GM12878 (cell line): ENCODE measurements at regions not wholly inside any gene's neighbourhood (a gene's known extent, or its start where the extent isn't known, plus 50 kb on each side); places are given as distances from the start of the nearest gene placed in this dataset.
A peak's percentile ranks its signal among the peaks of the same experiment; 100 is the strongest.

Experiments used
- ATAC-seq: fragments of 200-7000 bp; cut with Tn5 transposase; 3 replicates; pipeline ENCODE4 v1.9.1; 2020; ENCODE audit warnings: mild to moderate bottlenecking, moderate library complexity
- BruUV-seq: library from RNA; stranded (reverse); fragments of 400-500 nt; replicated peaks from 2 replicates; lab custom pipeline; 2021; lab: Mats Ljungman, UMichigan
- CTCF ChIA-PET: fragments of 300-600 bp; sonication (Branson Sonifier 250); formaldehyde crosslinking; extraction: SDS; loops from one replicate; lab custom pipeline; 2021; ENCODE audit warnings: inconsistent platforms; lab: Yijun Ruan, JAX
- POLR2A ChIA-PET: fragments of 350-600 bp; formaldehyde crosslinking; extraction: SDS; loops from one replicate; lab custom pipeline; 2021; ENCODE audit warnings: inconsistent platforms; lab: Charles Lee
- RAD21 ChIA-PET: fragments of 300-600 bp; sonication (Branson Sonifier 250); formaldehyde crosslinking; loops from one replicate; lab custom pipeline; 2023; ENCODE audit warnings: antibody characterized with exemption; ENCODE audit not compliant: unreplicated experiment; lab: Charles Lee
- SMC1A ChIA-PET: fragments of 300-600 bp; sonication (Branson Sonifier 250); formaldehyde crosslinking; loops from one replicate; lab custom pipeline; 2023; ENCODE audit not compliant: unreplicated experiment, uncharacterized antibody; lab: Charles Lee
- DNase-seq: peaks from one replicate; pipeline ENCODE4 v3.0.0-alpha.2; 2011; ENCODE audit warnings: low read depth, low spot score
- FAIRE-seq: peaks from 3 replicates; lab custom pipeline; 2011; peaks lifted over from hg19 to GRCh38; lab: Jason Lieb, UNC
- H2AFZ ChIP-seq: 2 replicates; pipeline ENCODE4 v1.6.0; 2011; ENCODE audit warnings: low read depth, low read length, control low read depth; ENCODE audit not compliant: control insufficient read depth
- H3K27ac ChIP-seq: 2 replicates; pipeline ENCODE4 v1.5.1; 2011; ENCODE audit warnings: control low read depth; ENCODE audit not compliant: control insufficient read depth, insufficient read depth
- H3K27me3 ChIP-seq, 2 experiments: replicated peaks in 1 of 2; 2 replicates each; pipeline versions ENCODE4 v1.6.0 to v1.6.1; 2011; ENCODE audit warnings: low read length in 1 of 2; ENCODE audit not compliant: control insufficient read depth in 2 of 2, insufficient read depth in 2 of 2
- H3K36me3 ChIP-seq, 2 experiments: 2 replicates each; pipeline ENCODE4 v1.5.1; 2011; ENCODE audit warnings: low read length in 1 of 2; ENCODE audit not compliant: control insufficient read depth in 2 of 2, insufficient read depth in 2 of 2
- H3K4me1 ChIP-seq: 2 replicates; pipeline ENCODE4 v1.6.1; 2011; ENCODE audit warnings: mild to moderate bottlenecking, low read length, moderate library complexity, mixed read lengths; ENCODE audit not compliant: control insufficient read depth, insufficient read depth
- H3K4me2 ChIP-seq: 2 replicates; pipeline ENCODE4 v1.6.0; 2011; ENCODE audit warnings: control low read depth; ENCODE audit not compliant: control insufficient read depth, insufficient read depth
- H3K4me3 ChIP-seq: fragments of 200-600 bp; sonication (generic); 2 replicates; pipeline ENCODE4 v1.5.1; 2016
- H3K79me2 ChIP-seq: 2 replicates; pipeline ENCODE4 v1.6.0; 2011; ENCODE audit warnings: low read length; ENCODE audit not compliant: control insufficient read depth, insufficient read depth
- H3K9ac ChIP-seq: 2 replicates; pipeline ENCODE4 v1.8.0; 2011; ENCODE audit warnings: low read length, control low read depth, mixed read lengths; ENCODE audit not compliant: control insufficient read depth, insufficient read depth
- H3K9me3 ChIP-seq: replicated peaks from 3 replicates; pipeline ENCODE4 v1.5.1; 2011; ENCODE audit warnings: mild to moderate bottlenecking, low read length; ENCODE audit not compliant: control insufficient read depth, insufficient read depth
- H4K20me1 ChIP-seq: 2 replicates; pipeline ENCODE4 v1.6.0; 2011; ENCODE audit not compliant: control insufficient read depth, insufficient read depth
- CTCF ChIP-seq, 3 experiments: IDR thresholded peaks in 2 of 3; conservative IDR thresholded peaks in 1 of 3; 2 replicates each; pipeline ENCODE4 v1.5.1; 2011; ENCODE audit warnings: low read depth in 3 of 3, low read length in 3 of 3, mild to moderate bottlenecking in 3 of 3, control low read depth in 2 of 3, moderate library complexity in 2 of 3, inconsistent platforms in 1 of 3, mixed read lengths in 1 of 3; ENCODE audit not compliant: control insufficient read depth in 2 of 3, insufficient read depth in 1 of 3; ENCODE audit errors: extremely low read depth in 1 of 3
- FOXM1 ChIP-seq: IDR thresholded peaks from 2 replicates; pipeline ENCODE4 v1.6.1; 2012; ENCODE audit warnings: low read depth, mild to moderate bottlenecking, inconsistent platforms, low read length, moderate library complexity
- HCFC1 ChIP-seq: fragments of 150-350 bp; IDR thresholded peaks from 2 replicates; pipeline ENCODE4 v1.6.1; 2014; ENCODE audit warnings: low read length
- IKZF1 ChIP-seq: fragments of 450-650 bp; conservative IDR thresholded peaks from 2 replicates; pipeline ENCODE4 v1.6.1; 2017; ENCODE audit warnings: antibody characterized with exemption, mild to moderate bottlenecking
- IKZF2 ChIP-seq, 2 experiments: fragments of 450-650 bp; IDR thresholded peaks; 2 replicates each; pipeline ENCODE4 v1.6.1; 2017; ENCODE audit warnings: mild to moderate bottlenecking in 2 of 2, moderate library complexity in 2 of 2
- IRF4 ChIP-seq: IDR thresholded peaks from 2 replicates; pipeline ENCODE4 v1.6.1; 2011; ENCODE audit warnings: low read depth, low read length
- LARP7 ChIP-seq: fragments of 450-650 bp; IDR thresholded peaks from 2 replicates; pipeline ENCODE4 v1.6.1; 2017; ENCODE audit warnings: mild to moderate bottlenecking
- RAD21 ChIP-seq: IDR thresholded peaks from 2 replicates; pipeline ENCODE4 v1.6.1; 2011; ENCODE audit warnings: mild to moderate bottlenecking, low read depth, low read length, moderate library complexity; ENCODE audit not compliant: insufficient read depth
- RAD51 ChIP-seq: fragments of 450-650 bp; IDR thresholded peaks from 2 replicates; pipeline ENCODE4 v1.6.1; 2016; ENCODE audit warnings: moderate library complexity, mild to moderate bottlenecking, inconsistent platforms
- RUNX3 ChIP-seq: IDR thresholded peaks from 2 replicates; pipeline ENCODE4 v1.6.1; 2012; ENCODE audit warnings: low read length, inconsistent platforms
- SMARCA5 ChIP-seq: fragments of 450-650 bp; IDR thresholded peaks from 2 replicates; pipeline ENCODE4 v1.6.1; 2017; ENCODE audit warnings: mild to moderate bottlenecking
- SMC3 ChIP-seq: IDR thresholded peaks from 2 replicates; pipeline ENCODE4 v1.6.1; 2011; ENCODE audit warnings: low read length, improper control_type of control experiment, borderline replicate concordance
- STAT3 ChIP-seq: IDR thresholded peaks from 2 replicates; pipeline ENCODE4 v1.6.1; 2011; ENCODE audit warnings: low read depth, low read length, improper control_type of control experiment
- WRNIP1 ChIP-seq: IDR thresholded peaks from 2 replicates; pipeline ENCODE4 v1.6.1; 2011; ENCODE audit warnings: low read depth, low read length, improper control_type of control experiment, borderline replicate concordance
- YY1 ChIP-seq: IDR thresholded peaks from 2 replicates; pipeline ENCODE4 v1.6.1; 2011; ENCODE audit warnings: low read depth, mild to moderate bottlenecking, low read length
- WGBS: methylation state at CpG from one replicate; pipeline ENCODE4 v1.1.6; 2016; ENCODE audit warnings: low lambda C conversion rate; ENCODE audit not compliant: insufficient replicate concordance, insufficient coverage; ENCODE audit errors: missing lambda C conversion rate; 5-methylcytosine and 5-hydroxymethylcytosine counted together
- in situ Hi-C: fragments of 300-500 bp; cut with MboI; formaldehyde crosslinking; loops from 9 replicates; pipeline ENCODE4 v1.14.3; 2018; ENCODE audit warnings: mixed read lengths
- intact Hi-C: fragments of 100-400 bp; cut with micrococcal nuclease; formaldehyde crosslinking; loops from one replicate; pipeline ENCODE4 v1.14.2; 2022; ENCODE audit not compliant: unreplicated experiment
- TF ChIP-seq, protein P1 (sequence below): fragments of 150-350 bp; IDR thresholded peaks from 2 replicates; pipeline ENCODE4 v1.6.1; 2016; ENCODE audit warnings: low read depth, low read length

DNA sequence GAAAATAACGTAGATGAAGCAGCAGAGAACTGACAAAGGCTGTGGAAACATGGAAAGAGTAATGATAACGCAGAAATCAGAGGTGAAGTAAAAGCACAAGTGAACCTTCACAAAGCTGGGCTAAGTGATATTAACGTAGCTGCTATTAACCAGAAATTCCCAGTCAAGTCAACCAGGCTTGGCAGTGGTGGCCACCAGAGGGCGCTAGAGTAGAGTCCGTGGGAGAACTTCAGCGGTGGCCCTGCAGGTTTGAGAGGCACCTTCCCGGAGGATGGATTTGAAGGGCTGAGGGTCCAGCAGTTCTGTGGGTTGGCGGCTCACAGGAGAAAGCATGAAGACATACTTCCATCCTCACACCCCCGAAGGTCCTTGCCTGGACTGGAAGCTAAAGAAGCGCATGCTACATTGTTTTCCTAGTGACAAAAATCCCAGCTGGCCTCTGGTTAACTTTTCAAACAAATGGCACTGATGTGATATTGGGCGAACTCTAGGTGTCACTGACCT is 81.7 kb upstream of the ZNF648 start:
- peak; percentile 27 for DNase-seq
- ChIA-PET CTCF (interaction anchor here (0.5 to 14.5 kb wide), 70 partner anchors 9 to 667 kb away, joined by 3 to 418 read pairs (median 4); partner anchors contain the start of genes GLUL and TEDDM1), POLR2A (interaction anchor here (0.6 to 4.2 kb wide), 5 partner anchors 51 to 1299 kb away, joined by 3 to 24 read pairs (median 3); partner anchors contain the start of gene GLUL), SMC1A (interaction anchor here (0.6 to 10.0 kb wide), 44 partner anchors 11 to 664 kb away, joined by 3 to 303 read pairs (median 4); partner anchors contain the start of genes GLUL and TEDDM1), RAD21 (interaction anchor here (0.5 to 11.1 kb wide), 42 partner anchors 9 to 1644 kb away, joined by 3 to 282 read pairs (median 4); partner anchors contain the start of genes GLUL and TEDDM1)
- Histone ChIP-seq H3K36me3 (no peaks in the 10 kb centered on the region), H3K4me2 (no peak overlapping the region), H3K4me1 (peaks cover 9% of the 10 kb centered on the region), H3K79me2 (no peaks in the 10 kb centered on the region), H2AFZ (no peak overlapping the region; the same call in 1 of the 2 replicates), H3K4me3 (no peak overlapping the region), H3K9me3 (no peaks in the 10 kb centered on the region), H3K27me3 (no peaks in the 10 kb centered on the region), H3K27ac (no peak overlapping the region), H3K9ac (no peak overlapping the region), H4K20me1 (no peaks in the 10 kb centered on the region)
- intact Hi-C loops = loop anchor here (1.0 to 2.0 kb wide), 2 partner anchors 56 to 253 kb away; no protein-coding TSS in a partner anchor
- no TSS peak for BruUV-seq
- in situ Hi-C loops = loop anchor here (5.0 to 10.0 kb wide), 2 partner anchors 254 to 642 kb away; partner anchors contain the start of gene NPL
- TF ChIP-seq LARP7 (0 out of 2 replicates have a peak, but pooled peaks have one; percentile 20), STAT3 (no peak), IKZF2 (IDR thresholded peaks at IDR 0.05) (0 out of 4 replicates have a peak, but pooled peaks have one; percentile 17 to 20), HCFC1 (0 out of 2 replicates have a peak, but pooled peaks have one; percentile 7), RAD51 (no peak), SMARCA5 (peak; percentile 87), RUNX3 (peak; percentile 53), IRF4 (0 out of 2 replicates have a peak, but pooled peaks have one; percentile 9), YY1 (peak; percentile 80), CTCF (IDR thresholded peaks at IDR 0.05 in 2 of 3, conservative IDR thresholded peaks at IDR 0.05 in 1 of 3; ENCODE audit: control insufficient read depth in 2 of 3, extremely low read depth in 1 of 3, insufficient read depth in 1 of 3, low read depth in 3 of 3, low read length in 3 of 3) (peak; percentile 89 to 97 (median 91); a peak in 5 of 6 replicates), RAD21 (peak; percentile 95), IKZF1 (peak; percentile 30), SMC3 (peak; percentile 98), FOXM1 (peak; percentile 41; the same call in 1 of the 2 replicates), WRNIP1 (no peak)
- TF ChIP-seq, protein P1, sequence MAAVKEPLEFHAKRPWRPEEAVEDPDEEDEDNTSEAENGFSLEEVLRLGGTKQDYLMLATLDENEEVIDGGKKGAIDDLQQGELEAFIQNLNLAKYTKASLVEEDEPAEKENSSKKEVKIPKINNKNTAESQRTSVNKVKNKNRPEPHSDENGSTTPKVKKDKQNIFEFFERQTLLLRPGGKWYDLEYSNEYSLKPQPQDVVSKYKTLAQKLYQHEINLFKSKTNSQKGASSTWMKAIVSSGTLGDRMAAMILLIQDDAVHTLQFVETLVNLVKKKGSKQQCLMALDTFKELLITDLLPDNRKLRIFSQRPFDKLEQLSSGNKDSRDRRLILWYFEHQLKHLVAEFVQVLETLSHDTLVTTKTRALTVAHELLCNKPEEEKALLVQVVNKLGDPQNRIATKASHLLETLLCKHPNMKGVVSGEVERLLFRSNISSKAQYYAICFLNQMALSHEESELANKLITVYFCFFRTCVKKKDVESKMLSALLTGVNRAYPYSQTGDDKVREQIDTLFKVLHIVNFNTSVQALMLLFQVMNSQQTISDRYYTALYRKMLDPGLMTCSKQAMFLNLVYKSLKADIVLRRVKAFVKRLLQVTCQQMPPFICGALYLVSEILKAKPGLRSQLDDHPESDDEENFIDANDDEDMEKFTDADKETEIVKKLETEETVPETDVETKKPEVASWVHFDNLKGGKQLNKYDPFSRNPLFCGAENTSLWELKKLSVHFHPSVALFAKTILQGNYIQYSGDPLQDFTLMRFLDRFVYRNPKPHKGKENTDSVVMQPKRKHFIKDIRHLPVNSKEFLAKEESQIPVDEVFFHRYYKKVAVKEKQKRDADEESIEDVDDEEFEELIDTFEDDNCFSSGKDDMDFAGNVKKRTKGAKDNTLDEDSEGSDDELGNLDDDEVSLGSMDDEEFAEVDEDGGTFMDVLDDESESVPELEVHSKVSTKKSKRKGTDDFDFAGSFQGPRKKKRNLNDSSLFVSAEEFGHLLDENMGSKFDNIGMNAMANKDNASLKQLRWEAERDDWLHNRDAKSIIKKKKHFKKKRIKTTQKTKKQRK = no peak
- peak; percentile 88 for FAIRE-seq
- 16% methylated on average over 11 of the region's 11 CpGs for WGBS
- ATAC-seq = peak; percentile 73
